K562 (cell line): ENCODE measurements at regions not wholly inside any gene's neighbourhood (a gene's known extent, or its start where the extent isn't known, plus 50 kb on each side); places are given as distances from the start of the nearest gene placed in this dataset.
A peak's percentile ranks its signal among the peaks of the same experiment; 100 is the strongest.

ENCODE experiments used
- HDAC1 ChIP-seq, 2 experiments: fragments of 450-650 bp; IDR thresholded peaks; 2 replicates each; pipeline ENCODE4 v1.6.1; 2016 to 2017; ENCODE audit warnings: inconsistent platforms in 1 of 2, mild to moderate bottlenecking in 1 of 2, moderate library complexity in 1 of 2
- MIER1 ChIP-seq: fragments of 450-650 bp; IDR thresholded peaks from 2 replicates; pipeline ENCODE4 v1.6.1; 2016; ENCODE audit warnings: antibody characterized with exemption, mild to moderate bottlenecking, low read depth
- MYC ChIP-seq, 2 experiments: fragments of 250-450 bp in 1 of 2; sonication (Bioruptor Pico) in 1 of 2; IDR thresholded peaks; 2 replicates each; pipeline versions ENCODE4 v1.5.1 to v1.6.1; 2012 to 2021; ENCODE audit warnings: low read depth in 2 of 2, borderline replicate concordance in 1 of 2, improper control_type of control experiment in 1 of 2, low read length in 1 of 2, mild to moderate bottlenecking in 1 of 2, moderate library complexity in 1 of 2
- RERE ChIP-seq: sonication (generic); formaldehyde crosslinking; IDR thresholded peaks from 2 replicates; pipeline ENCODE4 v1.8.0; 2023; ENCODE audit warnings: missing genetic modification reagents, mild to moderate bottlenecking, borderline replicate concordance
- SMAD2 ChIP-seq: fragments of 150-350 bp; IDR thresholded peaks from 2 replicates; pipeline ENCODE4 v1.6.1; 2014; ENCODE audit warnings: low read depth, mild to moderate bottlenecking, low read length
- SNIP1 ChIP-seq: fragments of 450-650 bp; IDR thresholded peaks from 2 replicates; pipeline ENCODE4 v1.7.1; 2017; ENCODE audit warnings: low read depth, mild to moderate bottlenecking
- SUPT5H ChIP-seq: fragments of 450-650 bp; IDR thresholded peaks from 2 replicates; pipeline ENCODE4 v1.6.1; 2016
- XRCC4 ChIP-seq: IDR thresholded peaks from one replicate; pipeline ENCODE4 v1.6.1; 2011; ENCODE audit not compliant: insufficient read depth, insufficient read length; ENCODE audit errors: extremely low read depth
- ZBTB1 ChIP-seq: sonication (generic); formaldehyde crosslinking; IDR thresholded peaks from 2 replicates; pipeline ENCODE4 v1.8.1; 2023; ENCODE audit warnings: missing genetic modification reagents, low read depth, mild to moderate bottlenecking, borderline replicate concordance
- ZBTB11 ChIP-seq, 3 experiments: fragments of 200-800 bp in 1 of 3; fragments of 250-450 bp in 1 of 3; fragments of 450-650 bp in 1 of 3; sonication (Bioruptor Pico) in 1 of 3; sonication (Bioruptor generic) in 1 of 3; formaldehyde crosslinking in 1 of 3; IDR thresholded peaks; 2 replicates each; pipeline versions ENCODE4 v1.6.1 to v1.8.0; 2016 to 2022; ENCODE audit warnings: mild to moderate bottlenecking in 2 of 3, missing genetic modification characterization in 2 of 3, missing compliant biosample characterization in 1 of 3, moderate library complexity in 1 of 3
- ZSCAN29 ChIP-seq: fragments of 450-650 bp; IDR thresholded peaks from 2 replicates; pipeline ENCODE4 v1.6.1; 2017
- TF ChIP-seq, protein P1 (sequence below): fragments of 450-650 bp; IDR thresholded peaks from 2 replicates; pipeline ENCODE4 v1.6.1; 2017; ENCODE audit warnings: mild to moderate bottlenecking, moderate library complexity
- TF ChIP-seq, protein P2 (sequence below): sonication (generic); formaldehyde crosslinking; IDR thresholded peaks from 2 replicates; pipeline ENCODE4 v1.8.1; 2022; ENCODE audit warnings: missing genetic modification reagents
- TF ChIP-seq, protein P3 (sequence below), 3 experiments: IDR thresholded peaks in 2 of 3; conservative IDR thresholded peaks in 1 of 3; 2 replicates each; pipeline ENCODE4 v1.5.1; 2011 to 2012; ENCODE audit warnings: low read length in 3 of 3, mild to moderate bottlenecking in 3 of 3, control low read depth in 2 of 3, improper control_type of control experiment in 1 of 3, inconsistent platforms in 1 of 3, low read depth in 1 of 3, mixed read lengths in 1 of 3, moderate library complexity in 1 of 3; ENCODE audit not compliant: insufficient read depth in 2 of 3

GRCh38 chr1:3992103-3992556, 92.1 kb upstream of the C1orf174 start (continued):
- no peak for TF ChIP-seq ZBTB11 (CRISPR knock-in tag; IDR thresholded peaks at IDR 0.05)
- peak in 1 of 2 experiments; percentile 77; a peak in 1 of 4 replicates for TF ChIP-seq HDAC1 (IDR thresholded peaks at IDR 0.05)
- no peak for TF ChIP-seq RERE
- no peak for TF ChIP-seq MIER1
- no peak for TF ChIP-seq XRCC4
- TF ChIP-seq ZSCAN29: no peak
- TF ChIP-seq ZBTB1 (CRISPR knock-in tag): no peak
- no peak for TF ChIP-seq MYC (IDR thresholded peaks at IDR 0.05; ENCODE audit: low read depth, low read length)
- TF ChIP-seq MYC (CRISPR knock-in tag; IDR thresholded peaks at IDR 0.05; ENCODE audit: borderline replicate concordance, low read depth): no peak
- TF ChIP-seq, protein P1, sequence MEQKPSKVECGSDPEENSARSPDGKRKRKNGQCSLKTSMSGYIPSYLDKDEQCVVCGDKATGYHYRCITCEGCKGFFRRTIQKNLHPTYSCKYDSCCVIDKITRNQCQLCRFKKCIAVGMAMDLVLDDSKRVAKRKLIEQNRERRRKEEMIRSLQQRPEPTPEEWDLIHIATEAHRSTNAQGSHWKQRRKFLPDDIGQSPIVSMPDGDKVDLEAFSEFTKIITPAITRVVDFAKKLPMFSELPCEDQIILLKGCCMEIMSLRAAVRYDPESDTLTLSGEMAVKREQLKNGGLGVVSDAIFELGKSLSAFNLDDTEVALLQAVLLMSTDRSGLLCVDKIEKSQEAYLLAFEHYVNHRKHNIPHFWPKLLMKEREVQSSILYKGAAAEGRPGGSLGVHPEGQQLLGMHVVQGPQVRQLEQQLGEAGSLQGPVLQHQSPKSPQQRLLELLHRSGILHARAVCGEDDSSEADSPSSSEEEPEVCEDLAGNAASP: no peak
- TF ChIP-seq, protein P2, sequence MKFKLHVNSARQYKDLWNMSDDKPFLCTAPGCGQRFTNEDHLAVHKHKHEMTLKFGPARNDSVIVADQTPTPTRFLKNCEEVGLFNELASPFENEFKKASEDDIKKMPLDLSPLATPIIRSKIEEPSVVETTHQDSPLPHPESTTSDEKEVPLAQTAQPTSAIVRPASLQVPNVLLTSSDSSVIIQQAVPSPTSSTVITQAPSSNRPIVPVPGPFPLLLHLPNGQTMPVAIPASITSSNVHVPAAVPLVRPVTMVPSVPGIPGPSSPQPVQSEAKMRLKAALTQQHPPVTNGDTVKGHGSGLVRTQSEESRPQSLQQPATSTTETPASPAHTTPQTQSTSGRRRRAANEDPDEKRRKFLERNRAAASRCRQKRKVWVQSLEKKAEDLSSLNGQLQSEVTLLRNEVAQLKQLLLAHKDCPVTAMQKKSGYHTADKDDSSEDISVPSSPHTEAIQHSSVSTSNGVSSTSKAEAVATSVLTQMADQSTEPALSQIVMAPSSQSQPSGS (CRISPR knock-in tag): peak; percentile 100
- TF ChIP-seq, protein P3, sequence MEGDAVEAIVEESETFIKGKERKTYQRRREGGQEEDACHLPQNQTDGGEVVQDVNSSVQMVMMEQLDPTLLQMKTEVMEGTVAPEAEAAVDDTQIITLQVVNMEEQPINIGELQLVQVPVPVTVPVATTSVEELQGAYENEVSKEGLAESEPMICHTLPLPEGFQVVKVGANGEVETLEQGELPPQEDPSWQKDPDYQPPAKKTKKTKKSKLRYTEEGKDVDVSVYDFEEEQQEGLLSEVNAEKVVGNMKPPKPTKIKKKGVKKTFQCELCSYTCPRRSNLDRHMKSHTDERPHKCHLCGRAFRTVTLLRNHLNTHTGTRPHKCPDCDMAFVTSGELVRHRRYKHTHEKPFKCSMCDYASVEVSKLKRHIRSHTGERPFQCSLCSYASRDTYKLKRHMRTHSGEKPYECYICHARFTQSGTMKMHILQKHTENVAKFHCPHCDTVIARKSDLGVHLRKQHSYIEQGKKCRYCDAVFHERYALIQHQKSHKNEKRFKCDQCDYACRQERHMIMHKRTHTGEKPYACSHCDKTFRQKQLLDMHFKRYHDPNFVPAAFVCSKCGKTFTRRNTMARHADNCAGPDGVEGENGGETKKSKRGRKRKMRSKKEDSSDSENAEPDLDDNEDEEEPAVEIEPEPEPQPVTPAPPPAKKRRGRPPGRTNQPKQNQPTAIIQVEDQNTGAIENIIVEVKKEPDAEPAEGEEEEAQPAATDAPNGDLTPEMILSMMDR (IDR thresholded peaks at IDR 0.05 in 2 of 3, conservative IDR thresholded peaks at IDR 0.05 in 1 of 3; ENCODE audit: insufficient read depth in 2 of 3, low read depth in 1 of 3, low read length in 3 of 3): no peak
- no peak for TF ChIP-seq SUPT5H
- peak; percentile 85 for TF ChIP-seq SNIP1
- no peak for TF ChIP-seq SMAD2
